GM20000 (cell line): ENCODE measurements at regions not wholly inside any gene's neighbourhood (a gene's known extent, or its start where the extent isn't known, plus 50 kb on each side); places are given as distances from the start of the nearest gene placed in this dataset.
"Not testable (repeated sequence)": the region's sequence is repeated elsewhere in the genome, so short reads cannot be mapped to it uniquely, and the experiment has no call there.

ENCODE experiments used
- DNase-seq: peaks from one replicate; pipeline ENCODE4 v3.0.0; 2012; ENCODE audit warnings: low spot score
- CTCF ChIP-seq: IDR thresholded peaks from 2 replicates; pipeline ENCODE4 v1.5.1; 2012; ENCODE audit warnings: mild to moderate bottlenecking, control low read depth; ENCODE audit errors: extremely low read depth, missing control alignments

- DNase-seq: no peak
- no peak for TF ChIP-seq CTCF
Measured at GRCh38 chr1:101115112-101115511, 89.5 kb upstream of the DPH5 start.

GRCh38 chr1:101114128-101114527, 88.5 kb upstream of the DPH5 start:
- DNase-seq: not testable (repeated sequence)

- DNase-seq: peak; percentile 26
- TF ChIP-seq CTCF: no peak
Measured at GRCh38 chr1:101112051-101112780, 86.6 kb upstream of the DPH5 start.

- no peak for DNase-seq
Measured at GRCh38 chr1:101111461-101111860, 85.9 kb upstream of the DPH5 start.

DNA sequence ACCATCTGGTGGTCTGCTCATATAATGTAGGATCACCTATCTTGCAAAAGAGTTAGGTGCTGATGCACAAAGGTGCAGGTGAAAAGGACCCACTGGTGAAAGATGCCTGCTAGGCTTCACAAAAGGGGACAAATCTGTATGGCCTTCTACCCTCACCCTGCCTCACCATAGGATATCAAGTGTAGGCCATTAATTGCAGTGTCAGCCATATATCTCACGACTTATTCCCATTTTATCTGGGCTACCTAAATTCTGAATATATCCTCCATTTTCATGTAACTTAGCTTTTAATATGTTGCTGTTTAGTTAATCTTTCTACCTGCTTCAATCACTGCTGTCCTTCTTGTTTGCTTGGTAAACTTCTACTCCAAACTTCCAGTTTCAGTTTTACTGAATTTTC, 84.2 kb upstream of the DPH5 start:
- TF ChIP-seq CTCF: no peak
- DNase-seq: no peak

More at GRCh38 chr1:101111461-101111860, 85.9 kb upstream of the DPH5 start:
- no peak for TF ChIP-seq CTCF

GRCh38 chr1:101108111-101108500, 82.5 kb upstream of the DPH5 start:
- no peak for DNase-seq
- no peak for TF ChIP-seq CTCF

DNA sequence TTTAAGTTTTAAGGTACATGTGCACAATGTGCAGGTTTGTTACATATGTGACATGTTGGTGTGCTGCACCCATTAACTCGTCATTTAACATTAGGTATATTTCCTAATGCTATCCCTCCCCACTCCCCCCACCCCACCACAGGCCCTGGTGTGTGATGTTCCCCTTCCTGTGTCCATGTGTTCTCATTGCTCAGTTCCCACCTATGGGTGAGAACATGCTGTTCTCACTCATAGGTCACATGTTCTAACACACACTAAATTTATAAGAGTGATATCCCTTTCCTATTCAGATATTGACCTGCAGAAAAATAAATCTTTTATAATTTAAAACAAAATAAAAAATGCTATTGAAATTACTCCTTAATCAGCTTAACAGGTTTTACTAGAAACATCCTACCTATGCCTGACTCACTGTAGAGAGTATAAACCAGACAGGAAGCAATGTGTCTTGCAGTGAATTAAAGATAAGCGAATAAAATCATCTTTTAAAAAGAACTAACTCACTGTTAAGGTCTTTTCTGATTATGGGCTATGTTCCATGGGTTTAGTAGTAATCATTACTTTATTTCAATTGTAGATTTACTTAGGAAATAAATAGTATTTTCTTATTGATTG, 82.0 kb upstream of the DPH5 start:
- TF ChIP-seq CTCF: no peak
- no peak for DNase-seq

GRCh38 chr1:101105877-101106276, 80.3 kb upstream of the DPH5 start:
- no peak for DNase-seq
- TF ChIP-seq CTCF: no peak
